Cardiac fibroblast (primary cell): ENCODE measurements at regions not wholly inside any gene's neighbourhood (a gene's known extent, or its start where the extent isn't known, plus 50 kb on each side); places are given as distances from the start of the nearest gene placed in this dataset.

Source experiments
- DNase-seq, 2 donors: peaks; one replicate each; pipeline versions ENCODE4 v3.0.0 to v3.0.0-alpha.2; 2010; ENCODE audit warnings: low read depth in 2 of 2
- H3K4me3 ChIP-seq, 2 donors: replicated peaks in 1 of 2; 1 replicate in 1 of 2; 2 replicates in 1 of 2; pipeline ENCODE4 v1.5.1; 2011; ENCODE audit warnings: low read depth in 2 of 2, low read length in 2 of 2, mild to moderate bottlenecking in 2 of 2, moderate library complexity in 1 of 2
- TF ChIP-seq, protein P1 (sequence below): IDR thresholded peaks from one replicate; pipeline ENCODE4 v1.5.1; 2011; ENCODE audit warnings: low read depth, mild to moderate bottlenecking, low read length, inconsistent platforms

DNA sequence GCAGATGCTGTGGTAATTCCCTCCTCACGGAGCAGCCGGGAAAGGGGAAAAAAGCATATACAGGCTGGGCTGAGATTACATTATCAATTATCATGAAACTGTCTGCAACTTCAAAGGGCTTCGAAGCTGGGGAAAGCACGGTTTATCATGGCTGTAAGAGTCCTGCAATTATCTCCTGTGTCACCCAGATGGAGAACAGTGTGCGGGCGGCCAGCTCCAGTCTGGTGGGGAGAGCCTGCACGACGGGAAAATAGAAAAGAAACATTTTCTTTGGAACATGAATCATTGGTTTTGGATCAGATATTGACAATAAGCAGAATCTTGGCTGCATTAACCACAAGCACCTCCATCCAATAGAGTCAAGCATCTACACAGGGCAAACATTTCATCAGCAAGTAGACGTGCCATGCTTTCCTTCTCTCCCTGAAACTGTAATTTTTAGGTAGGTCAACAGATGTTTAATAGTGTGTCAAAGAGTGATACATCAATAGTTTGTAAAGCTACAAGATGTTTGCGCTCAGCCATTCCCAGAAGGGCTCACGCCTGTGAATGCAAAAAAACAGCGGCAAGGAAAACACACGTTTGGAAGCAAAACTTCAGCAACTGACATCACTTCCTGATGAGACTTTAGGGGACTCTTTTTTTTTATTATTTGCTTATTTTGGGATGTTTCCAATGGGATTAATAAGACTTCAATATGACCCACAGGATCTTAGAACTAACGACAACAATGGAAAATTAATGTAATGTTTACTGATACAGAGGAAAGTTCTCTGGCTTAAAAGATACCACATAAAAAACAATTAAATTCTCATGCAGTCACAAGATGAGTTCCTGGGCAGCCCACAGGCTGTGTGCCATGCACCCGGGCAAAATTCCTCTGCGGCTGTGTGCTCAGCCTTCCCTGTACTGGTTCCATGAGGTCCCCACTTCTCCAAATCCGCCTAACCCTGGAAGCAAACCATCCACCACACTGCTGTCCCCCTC lies 111.0 kb upstream of the SALL3 start:
- DNase-seq, result no peak
- TF ChIP-seq, protein P1, sequence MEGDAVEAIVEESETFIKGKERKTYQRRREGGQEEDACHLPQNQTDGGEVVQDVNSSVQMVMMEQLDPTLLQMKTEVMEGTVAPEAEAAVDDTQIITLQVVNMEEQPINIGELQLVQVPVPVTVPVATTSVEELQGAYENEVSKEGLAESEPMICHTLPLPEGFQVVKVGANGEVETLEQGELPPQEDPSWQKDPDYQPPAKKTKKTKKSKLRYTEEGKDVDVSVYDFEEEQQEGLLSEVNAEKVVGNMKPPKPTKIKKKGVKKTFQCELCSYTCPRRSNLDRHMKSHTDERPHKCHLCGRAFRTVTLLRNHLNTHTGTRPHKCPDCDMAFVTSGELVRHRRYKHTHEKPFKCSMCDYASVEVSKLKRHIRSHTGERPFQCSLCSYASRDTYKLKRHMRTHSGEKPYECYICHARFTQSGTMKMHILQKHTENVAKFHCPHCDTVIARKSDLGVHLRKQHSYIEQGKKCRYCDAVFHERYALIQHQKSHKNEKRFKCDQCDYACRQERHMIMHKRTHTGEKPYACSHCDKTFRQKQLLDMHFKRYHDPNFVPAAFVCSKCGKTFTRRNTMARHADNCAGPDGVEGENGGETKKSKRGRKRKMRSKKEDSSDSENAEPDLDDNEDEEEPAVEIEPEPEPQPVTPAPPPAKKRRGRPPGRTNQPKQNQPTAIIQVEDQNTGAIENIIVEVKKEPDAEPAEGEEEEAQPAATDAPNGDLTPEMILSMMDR, result no peak

DNA sequence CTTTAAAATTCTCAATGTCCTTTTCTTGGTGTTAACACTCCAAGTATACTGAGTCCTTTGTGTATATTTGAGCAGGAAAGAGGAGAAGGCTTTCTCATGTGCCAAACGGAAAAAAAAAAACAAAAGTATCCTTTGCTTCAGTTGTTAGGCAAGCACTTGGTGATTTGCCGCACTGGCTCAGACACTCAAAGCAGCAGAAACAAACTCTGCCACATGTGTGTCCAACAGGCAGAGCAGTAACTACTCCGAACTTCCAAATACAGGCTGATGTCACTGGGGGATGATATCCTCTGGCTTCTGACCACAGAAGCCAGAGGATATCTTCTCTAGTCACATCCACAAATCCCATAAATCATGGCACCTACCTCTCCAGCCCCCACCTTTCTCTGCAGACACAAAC lies 108.0 kb upstream of the SALL3 start:
- H3K4me3 ChIP-seq, result no peak overlapping the region
- TF ChIP-seq, protein P1, result no peak
- DNase-seq, result no peak

More for the DNA sequence above, 111.0 kb upstream of the SALL3 start:
- no peak overlapping the region for H3K4me3 ChIP-seq

DNA sequence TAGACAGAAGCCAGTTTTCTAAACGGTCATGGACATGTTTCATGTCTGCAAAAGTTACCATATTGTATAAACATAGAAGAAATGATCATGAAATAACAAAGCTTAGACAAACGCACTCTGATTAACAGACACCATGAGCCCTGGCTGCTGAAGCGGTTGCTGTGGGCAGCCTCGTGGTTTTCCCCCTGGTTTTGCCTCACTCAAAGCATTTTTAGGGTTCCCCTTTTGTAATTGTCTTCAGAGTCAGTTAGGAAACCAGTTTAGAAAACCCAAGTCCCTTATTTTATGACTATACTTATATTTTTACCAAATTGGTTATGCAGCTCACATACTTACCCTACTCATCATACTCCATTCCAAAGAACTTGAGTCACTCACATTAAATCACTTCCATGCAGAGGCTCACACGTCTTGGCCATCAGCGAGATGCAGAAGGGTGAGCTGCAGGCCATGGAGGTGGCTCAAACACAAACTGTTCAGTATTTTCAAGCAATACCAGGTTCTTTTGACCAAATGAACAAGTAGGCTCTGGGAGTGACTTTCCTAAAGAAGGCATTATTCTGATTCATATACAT lies 105.6 kb upstream of the SALL3 start:
- no peak overlapping the region for H3K4me3 ChIP-seq
- no peak for DNase-seq
- TF ChIP-seq, protein P1, result no peak

DNA sequence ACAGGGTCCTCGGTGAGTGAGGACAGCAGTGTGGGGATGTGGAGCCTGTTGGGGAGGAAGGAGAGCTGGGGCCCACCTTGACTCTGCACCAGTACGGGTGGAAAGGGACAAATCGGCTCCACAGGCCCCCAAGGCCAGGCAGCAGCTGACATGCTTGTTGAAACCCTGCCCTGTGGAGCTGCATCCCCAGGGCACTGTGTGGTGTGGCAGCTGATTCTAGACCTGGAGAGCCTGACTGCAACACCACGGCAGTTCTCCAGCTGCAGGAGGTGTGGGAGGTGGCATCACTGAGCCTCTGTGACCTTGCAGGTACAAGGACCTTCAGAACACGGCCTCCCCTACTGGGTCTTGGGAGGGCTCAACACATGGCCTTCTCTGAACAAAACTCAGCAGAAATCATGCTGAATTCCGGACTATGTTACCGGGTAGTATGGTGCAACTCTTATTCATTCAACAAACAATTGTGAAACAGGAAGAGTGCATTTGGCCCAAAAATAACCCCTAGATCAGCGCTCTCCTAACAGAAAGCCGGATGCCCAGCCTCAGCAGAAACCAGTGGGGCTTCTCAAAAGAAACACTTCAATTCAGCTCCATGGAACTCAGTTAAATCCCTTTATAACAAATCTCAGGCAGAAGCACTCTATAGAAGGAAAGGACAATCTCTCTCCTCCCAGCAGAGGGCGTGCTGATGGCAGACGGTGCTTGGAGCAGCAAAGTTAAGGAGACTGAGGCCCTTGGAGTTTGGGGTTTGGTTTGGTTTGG lies 104.4 kb upstream of the SALL3 start:
- no peak overlapping the region for H3K4me3 ChIP-seq
- DNase-seq, result peak; percentile 12 to 16
- TF ChIP-seq, protein P1, result peak; percentile 19

DNA sequence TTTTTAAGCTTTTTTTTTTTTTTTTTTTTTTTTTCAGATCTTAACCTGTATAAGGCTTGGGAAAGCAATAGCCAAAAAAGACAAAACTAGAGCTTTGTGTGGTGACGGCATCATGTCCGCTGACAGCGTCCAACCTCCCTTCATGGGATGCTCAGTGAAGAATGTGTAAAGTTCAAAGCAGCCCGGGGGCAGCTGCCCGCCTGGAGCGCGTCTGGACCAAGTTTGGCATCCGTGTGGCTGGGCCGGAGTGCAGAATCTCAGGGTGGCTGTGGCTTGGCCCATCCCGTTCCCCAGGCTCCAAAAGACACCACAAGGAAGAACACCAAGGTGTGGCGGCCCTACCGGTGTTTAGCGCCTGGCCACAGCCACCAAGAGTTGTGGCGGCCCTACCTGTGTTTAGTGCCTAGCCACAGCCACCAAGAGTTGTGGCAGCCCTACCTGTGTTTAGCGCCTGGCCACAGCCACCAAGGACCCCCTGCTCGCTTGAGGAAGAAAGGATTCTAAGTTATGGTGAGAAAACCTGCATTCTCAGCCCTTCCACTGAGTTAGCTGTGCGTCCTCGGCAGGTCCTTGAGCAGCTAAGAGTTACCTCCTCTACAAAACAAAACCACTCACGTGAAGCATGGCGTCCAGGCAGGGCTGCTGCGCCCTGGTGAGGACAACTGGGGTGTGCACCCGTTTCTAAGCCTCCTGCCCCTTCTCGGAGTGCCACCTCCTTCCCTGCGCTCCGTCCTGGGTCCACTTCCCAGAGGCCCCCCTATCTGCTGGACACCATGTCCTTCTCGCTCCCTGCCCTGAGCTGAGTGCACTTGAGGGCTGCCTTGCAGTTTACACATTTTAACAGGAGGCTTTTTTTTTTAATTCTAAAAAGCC lies 103.6 kb upstream of the SALL3 start:
- no peak for DNase-seq
- no peak overlapping the region for H3K4me3 ChIP-seq
- TF ChIP-seq, protein P1, result no peak

DNA sequence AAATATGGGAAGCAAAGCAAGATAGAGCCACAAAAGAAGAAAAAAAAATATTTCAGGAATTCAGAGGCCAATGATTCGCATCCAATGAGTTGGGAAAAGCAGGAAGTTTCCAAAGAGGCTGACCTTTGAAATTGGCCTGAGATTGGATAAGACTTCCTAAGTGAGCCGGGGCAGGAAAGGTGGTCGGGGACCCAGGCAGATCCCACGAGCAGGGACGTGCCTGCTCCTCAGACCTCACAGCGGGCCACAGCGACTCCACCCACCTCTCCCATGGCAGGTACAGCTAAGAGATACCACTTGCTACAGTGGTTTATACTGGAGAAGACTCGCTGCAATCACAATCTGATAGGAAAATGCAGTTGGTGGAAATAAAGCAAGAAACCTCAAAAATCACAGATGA lies 102.8 kb upstream of the SALL3 start:
- no peak for DNase-seq
- TF ChIP-seq, protein P1, result no peak
- no peak overlapping the region for H3K4me3 ChIP-seq
